IMR-90 (cell line): ENCODE measurements at regions not wholly inside any gene's neighbourhood (a gene's known extent, or its start where the extent isn't known, plus 50 kb on each side); places are given as distances from the start of the nearest gene placed in this dataset.

ENCODE experiments used
- ATAC-seq: fragments of 200-7000 bp; cut with Tn5 transposase; 2 replicates; pipeline ENCODE4 v1.9.1; 2020; ENCODE audit warnings: low read depth, mild to moderate bottlenecking, moderate library complexity
- BruUV-seq: library from RNA; stranded (reverse); fragments of 400-500 nt; replicated peaks from 2 replicates; lab custom pipeline; 2021; lab: Mats Ljungman, UMichigan
- CTCF ChIA-PET: fragments of 300-600 bp; formaldehyde crosslinking; extraction: SDS; loops from one replicate; lab custom pipeline; 2021; ENCODE audit warnings: antibody characterized with exemption; lab: Yijun Ruan, JAX
- POLR2A ChIA-PET: fragments of 300-600 bp; sonication (Branson Sonifier 250); formaldehyde crosslinking; loops from one replicate; lab custom pipeline; 2022; ENCODE audit warnings: antibody characterized with exemption; ENCODE audit not compliant: unreplicated experiment; lab: Charles Lee
- DNase-seq: peaks from one replicate; pipeline ENCODE4 v3.0.0; 2013
- H2AFZ ChIP-seq: replicated peaks from 2 replicates; pipeline ENCODE3; 2013; ENCODE audit warnings: low read length, mild to moderate bottlenecking; ENCODE audit not compliant: poor library complexity
- H2AK5ac ChIP-seq: 2 replicates; pipeline ENCODE4 v1.6.1; 2013; ENCODE audit warnings: low read depth, low read length, inconsistent platforms
- H2AK9ac ChIP-seq: replicated peaks from 2 replicates; pipeline ENCODE3; 2013; ENCODE audit warnings: mild to moderate bottlenecking, low read depth, low read length, moderate library complexity; ENCODE audit not compliant: poor library complexity
- H2BK120ac ChIP-seq: 2 replicates; pipeline ENCODE4 v1.6.1; 2013; ENCODE audit warnings: low read depth, low read length, inconsistent platforms
- H2BK15ac ChIP-seq: 3 replicates; pipeline ENCODE4 v1.6.1; 2013; ENCODE audit warnings: low read depth, low read length, inconsistent platforms
- H2BK20ac ChIP-seq: 2 replicates; pipeline ENCODE4 v1.6.1; 2013; ENCODE audit warnings: low read depth, mild to moderate bottlenecking, inconsistent platforms, low read length, moderate library complexity
- H2BK5ac ChIP-seq: 2 replicates; pipeline ENCODE4 v1.6.1; 2013; ENCODE audit warnings: mild to moderate bottlenecking, low read depth, low read length, inconsistent platforms; ENCODE audit not compliant: poor library complexity, severe bottlenecking
- H3K14ac ChIP-seq: replicated peaks from 2 replicates; pipeline ENCODE4 v1.6.1; 2013; ENCODE audit warnings: low read depth, low read length, inconsistent platforms
- H3K18ac ChIP-seq: 2 replicates; pipeline ENCODE4 v1.6.1; 2013; ENCODE audit warnings: low read depth, low read length, control low read depth
- H3K23ac ChIP-seq: 2 replicates; pipeline ENCODE4 v1.6.1; 2013; ENCODE audit warnings: low read depth, low read length, inconsistent platforms
- H3K27ac ChIP-seq: 2 replicates; pipeline ENCODE4 v1.5.1; 2013; ENCODE audit warnings: mild to moderate bottlenecking, control low read depth, low read length; ENCODE audit not compliant: insufficient read depth
- H3K27me3 ChIP-seq: 2 replicates; pipeline ENCODE4 v1.6.1; 2013; ENCODE audit warnings: low read length; ENCODE audit not compliant: control insufficient read depth, insufficient read depth
- H3K36me3 ChIP-seq: 2 replicates; pipeline ENCODE4 v1.6.1; 2013; ENCODE audit warnings: low read length, mixed read lengths; ENCODE audit not compliant: control insufficient read depth, insufficient read depth
- H3K4ac ChIP-seq: 2 replicates; pipeline ENCODE4 v1.6.1; 2013; ENCODE audit warnings: low read depth, low read length, inconsistent platforms
- H3K4me1 ChIP-seq: 2 replicates; pipeline ENCODE4 v1.6.1; 2013; ENCODE audit warnings: low read length, mixed read lengths; ENCODE audit not compliant: control insufficient read depth, insufficient read depth
- H3K4me2 ChIP-seq: 2 replicates; pipeline ENCODE4 v1.6.1; 2013; ENCODE audit warnings: low read depth, mild to moderate bottlenecking, control low read depth, low read length, moderate library complexity
- H3K4me3 ChIP-seq: 2 replicates; pipeline ENCODE4 v1.5.1; 2013; ENCODE audit warnings: low read depth, mild to moderate bottlenecking, control low read depth, low read length, moderate library complexity; ENCODE audit not compliant: insufficient read depth
- H3K56ac ChIP-seq: 2 replicates; pipeline ENCODE4 v1.6.1; 2013; ENCODE audit warnings: low read length, inconsistent platforms; ENCODE audit not compliant: insufficient read depth; ENCODE audit errors: extremely low read depth
- H3K79me1 ChIP-seq, 2 experiments: 2 replicates each; pipeline ENCODE4 v1.6.1; 2013; ENCODE audit warnings: low read length in 2 of 2, inconsistent platforms in 1 of 2, low read depth in 1 of 2
- H3K9ac ChIP-seq: 2 replicates; pipeline ENCODE4 v1.6.1; 2013; ENCODE audit warnings: low read depth, low read length, control low read depth
- H3K9me1 ChIP-seq: 2 replicates; pipeline ENCODE4 v1.6.1; 2013; ENCODE audit warnings: low read length, inconsistent platforms; ENCODE audit not compliant: insufficient read depth
- H3K9me3 ChIP-seq: 2 replicates; pipeline ENCODE4 v1.6.1; 2013; ENCODE audit warnings: low read length; ENCODE audit not compliant: control insufficient read depth, insufficient read depth
- H4K20me1 ChIP-seq: 2 replicates; pipeline ENCODE4 v1.6.1; 2013; ENCODE audit warnings: low read length, inconsistent platforms; ENCODE audit not compliant: insufficient read depth
- H4K5ac ChIP-seq: 2 replicates; pipeline ENCODE4 v1.6.1; 2013; ENCODE audit warnings: mild to moderate bottlenecking, low read depth, low read length, control low read depth
- H4K8ac ChIP-seq, 2 experiments: 2 replicates each; pipeline ENCODE4 v1.6.1; 2013; ENCODE audit warnings: low read depth in 2 of 2, low read length in 2 of 2, control low read depth in 1 of 2, inconsistent platforms in 1 of 2
- H4K91ac ChIP-seq: 2 replicates; pipeline ENCODE4 v1.6.1; 2013; ENCODE audit warnings: low read depth, low read length, inconsistent platforms; ENCODE audit not compliant: insufficient read depth
- BHLHE40 ChIP-seq: fragments of 150-350 bp; IDR thresholded peaks from 2 replicates; pipeline ENCODE4 v1.6.1; 2016; ENCODE audit warnings: mild to moderate bottlenecking, low read depth, low read length
- CHD1 ChIP-seq: IDR thresholded peaks from 2 replicates; pipeline ENCODE4 v1.6.1; 2012; ENCODE audit warnings: low read depth, low read length, improper control_type of control experiment
- FOS ChIP-seq: fragments of 150-350 bp; IDR thresholded peaks from 2 replicates; pipeline ENCODE4 v1.6.1; 2016; ENCODE audit warnings: low read depth, low read length
- MAFK ChIP-seq: IDR thresholded peaks from 2 replicates; pipeline ENCODE4 v1.6.1; 2012; ENCODE audit warnings: low read depth, low read length, improper control_type of control experiment
- MAZ ChIP-seq: IDR thresholded peaks from 2 replicates; pipeline ENCODE4 v1.6.1; 2012; ENCODE audit warnings: low read depth, mild to moderate bottlenecking, low read length, improper control_type of control experiment, moderate library complexity, borderline replicate concordance
- MXI1 ChIP-seq: IDR thresholded peaks from 2 replicates; pipeline ENCODE4 v1.6.1; 2012; ENCODE audit warnings: low read depth, mild to moderate bottlenecking, low read length, moderate library complexity, borderline replicate concordance
- NFE2L2 ChIP-seq: fragments of 150-350 bp; IDR thresholded peaks from 2 replicates; pipeline ENCODE4 v1.6.1; 2016; ENCODE audit warnings: low read depth, mild to moderate bottlenecking, low read length
- POLR2A ChIP-seq: IDR thresholded peaks from 2 replicates; pipeline ENCODE4 v1.6.1; 2012; ENCODE audit warnings: mild to moderate bottlenecking, low read depth, low read length
- RAD21 ChIP-seq: IDR thresholded peaks from 2 replicates; pipeline ENCODE4 v1.6.1; 2012; ENCODE audit warnings: low read length, improper control_type of control experiment
- RCOR1 ChIP-seq: IDR thresholded peaks from 2 replicates; pipeline ENCODE4 v1.6.1; 2012; ENCODE audit warnings: mild to moderate bottlenecking, low read length, improper control_type of control experiment; ENCODE audit not compliant: insufficient replicate concordance
- SMC3 ChIP-seq: fragments of 150-350 bp; IDR thresholded peaks from 2 replicates; pipeline ENCODE4 v1.6.1; 2016; ENCODE audit warnings: low read depth, mild to moderate bottlenecking, antibody characterized with exemption, low read length, moderate library complexity
- WGBS, 2 experiments: methylation state at CpG; one replicate each; pipeline versions ENCODE4 v1.1.5 to v1.1.7; 2013; ENCODE audit warnings: missing lambda C conversion rate in 2 of 2; ENCODE audit not compliant: insufficient read length in 1 of 2; ENCODE audit errors: extremely low coverage in 2 of 2; 5-methylcytosine and 5-hydroxymethylcytosine counted together
- dilution Hi-C: fragments of 300-500 bp; cut with HindIII; formaldehyde crosslinking; loops from one replicate; pipeline ENCODE4 v1.14.3; 2018; ENCODE audit warnings: low sequenced_read_pairs; ENCODE audit not compliant: unreplicated experiment
- in situ Hi-C: fragments of 300-500 bp; cut with MboI; formaldehyde crosslinking; loops from 3 replicates; pipeline ENCODE4 v1.14.3; 2019; ENCODE audit warnings: low sequenced_read_pairs, inconsistent platforms, mixed read lengths
- intact Hi-C: fragments of 100-400 bp; cut with micrococcal nuclease; formaldehyde crosslinking; loops from 2 replicates; pipeline ENCODE4 v1.10.0; 2022

DNA sequence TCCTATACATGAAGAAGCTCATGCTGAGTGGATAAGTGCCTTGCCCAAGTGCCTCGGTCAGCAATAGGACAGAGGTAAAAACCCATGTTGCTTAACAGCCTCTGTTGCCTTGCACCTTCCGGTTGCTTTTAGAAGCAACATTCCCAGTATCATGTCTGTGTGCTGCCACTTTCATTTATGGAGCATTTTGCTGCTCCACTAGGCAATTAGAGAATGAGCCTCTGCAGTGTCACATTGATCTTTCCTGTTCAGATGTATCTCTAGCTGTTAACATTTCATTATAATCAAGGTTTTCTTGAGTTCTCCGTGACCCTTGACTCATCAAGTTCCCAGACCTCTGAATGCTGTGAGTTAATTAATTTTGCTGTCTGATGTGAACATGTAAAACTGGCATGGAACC, 134.5 kb upstream of the EPB41L3 start:
- in situ Hi-C loops: no loop called here
- no peak overlapping the region for H3K27ac ChIP-seq
- no peak overlapping the region for H3K14ac ChIP-seq
- H2BK120ac ChIP-seq: no peak overlapping the region
- no peak overlapping the region for H3K9ac ChIP-seq
- H3K4ac ChIP-seq: no peak overlapping the region
- no peak overlapping the region for H4K91ac ChIP-seq
- DNase-seq: no peak
- H4K5ac ChIP-seq: no peak overlapping the region
- H2AFZ ChIP-seq: no peak overlapping the region
- no peaks in the 10 kb centered on the region for H3K9me1 ChIP-seq
- H3K36me3 ChIP-seq: no peaks in the 10 kb centered on the region
- no peak overlapping the region for H3K23ac ChIP-seq
- H3K9me3 ChIP-seq: no peaks in the 10 kb centered on the region
- H3K4me1 ChIP-seq: no peaks in the 10 kb centered on the region
- no peak overlapping the region for H2AK9ac ChIP-seq
- no peak overlapping the region for H2BK15ac ChIP-seq
- H3K18ac ChIP-seq: no peak overlapping the region
- H3K56ac ChIP-seq: no peak overlapping the region
- H2BK5ac ChIP-seq: no peak overlapping the region
- no peak overlapping the region for H2BK20ac ChIP-seq
- intact Hi-C loops: no loop called here
- H3K79me1 ChIP-seq: no peaks in the 10 kb centered on the region
- H4K20me1 ChIP-seq: no peaks in the 10 kb centered on the region
- no peaks in the 10 kb centered on the region for H3K27me3 ChIP-seq
- CTCF ChIA-PET: no interaction called here
- H3K4me3 ChIP-seq: no peak overlapping the region
- no peak overlapping the region for H3K4me2 ChIP-seq
- no peak overlapping the region for H2AK5ac ChIP-seq
- ATAC-seq: no peak
- WGBS, 2 experiments: 48% methylated on average over 2 of the region's 3 CpGs; no CpG with 5 or more reads in 1 of the 2 experiments
- no peak overlapping the region for H4K8ac ChIP-seq
- BruUV-seq: no TSS peak
- dilution Hi-C loops: no loop called here
- TF ChIP-seq BHLHE40 (no peak), RAD21 (no peak), CHD1 (no peak), NFE2L2 (no peak), MAFK (no peak), POLR2A (no peak), MXI1 (no peak), SMC3 (no peak), FOS (no peak), MAZ (no peak), RCOR1 (no peak)
- POLR2A ChIA-PET: no interaction called here
